ENCODE measurements at regions not wholly inside any gene's neighbourhood (a gene's known extent, or its start where the extent isn't known, plus 50 kb on each side); places are given as distances from the start of the nearest gene placed in this dataset.
"Not testable (repeated sequence)": the region's sequence is repeated elsewhere in the genome, so short reads cannot be mapped to it uniquely, and the experiment has no call there.

- not testable (repeated sequence) for TF ChIP-seq CTCF, POLR2A (IDR thresholded peaks at IDR 0.05)
These were observed 248.6 kb downstream of the SLC4A3 start for GRCh38 chr2:219875986-219876385.
